OCI-LY3 (cell line): ENCODE measurements at regions not wholly inside any gene's neighbourhood (a gene's known extent, or its start where the extent isn't known, plus 50 kb on each side); places are given as distances from the start of the nearest gene placed in this dataset.

Experiments used
- EZH2phosphoT487 ChIP-seq: fragments of 200-600 bp; shearing (Covaris generic); IDR thresholded peaks from 2 replicates; pipeline ENCODE4 v1.6.1; 2018; ENCODE audit warnings: antibody characterized with exemption, mixed run types, low read depth
- TF ChIP-seq, protein P1 (sequence below): fragments of 200-600, 300-600 bp; sonication (generic); IDR thresholded peaks from 2 replicates; pipeline ENCODE4 v1.5.1; 2014; ENCODE audit warnings: antibody characterized with exemption, low read length, low read depth

DNA sequence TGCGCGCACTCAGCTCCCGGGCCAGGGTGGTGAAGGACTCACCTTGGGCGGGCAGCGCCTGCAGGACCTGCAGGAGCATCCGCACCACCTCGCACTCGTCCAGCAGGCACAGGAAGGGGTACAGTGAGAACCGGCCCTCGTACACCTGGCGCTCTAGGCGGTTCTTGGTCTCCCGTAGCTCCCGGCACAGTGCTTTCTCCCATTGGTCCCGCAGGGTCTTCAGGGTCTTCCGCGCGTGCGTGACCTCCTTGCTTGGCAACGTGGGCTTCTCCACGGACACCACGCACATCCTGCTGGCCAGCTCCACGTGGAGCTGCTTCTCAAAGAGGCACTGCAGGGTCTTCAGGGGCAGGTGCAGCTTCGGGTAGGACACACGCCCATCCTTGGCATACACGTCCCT, 74.1 kb upstream of the MED13 start:
- no peak for TF ChIP-seq EZH2phosphoT487
- TF ChIP-seq, protein P1, sequence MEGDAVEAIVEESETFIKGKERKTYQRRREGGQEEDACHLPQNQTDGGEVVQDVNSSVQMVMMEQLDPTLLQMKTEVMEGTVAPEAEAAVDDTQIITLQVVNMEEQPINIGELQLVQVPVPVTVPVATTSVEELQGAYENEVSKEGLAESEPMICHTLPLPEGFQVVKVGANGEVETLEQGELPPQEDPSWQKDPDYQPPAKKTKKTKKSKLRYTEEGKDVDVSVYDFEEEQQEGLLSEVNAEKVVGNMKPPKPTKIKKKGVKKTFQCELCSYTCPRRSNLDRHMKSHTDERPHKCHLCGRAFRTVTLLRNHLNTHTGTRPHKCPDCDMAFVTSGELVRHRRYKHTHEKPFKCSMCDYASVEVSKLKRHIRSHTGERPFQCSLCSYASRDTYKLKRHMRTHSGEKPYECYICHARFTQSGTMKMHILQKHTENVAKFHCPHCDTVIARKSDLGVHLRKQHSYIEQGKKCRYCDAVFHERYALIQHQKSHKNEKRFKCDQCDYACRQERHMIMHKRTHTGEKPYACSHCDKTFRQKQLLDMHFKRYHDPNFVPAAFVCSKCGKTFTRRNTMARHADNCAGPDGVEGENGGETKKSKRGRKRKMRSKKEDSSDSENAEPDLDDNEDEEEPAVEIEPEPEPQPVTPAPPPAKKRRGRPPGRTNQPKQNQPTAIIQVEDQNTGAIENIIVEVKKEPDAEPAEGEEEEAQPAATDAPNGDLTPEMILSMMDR = no peak
